Osteoblast (primary cell): ENCODE measurements at regions not wholly inside any gene's neighbourhood (a gene's known extent, or its start where the extent isn't known, plus 50 kb on each side); places are given as distances from the start of the nearest gene placed in this dataset.
"Not testable (repeated sequence)": the region's sequence is repeated elsewhere in the genome, so short reads cannot be mapped to it uniquely, and the experiment has no call there.

ENCODE experiments used
- DNase-seq: peaks from one replicate; pipeline ENCODE4 v3.0.0; 2011; ENCODE audit warnings: low spot score, mixed read lengths; ENCODE audit not compliant: insufficient read length; ENCODE audit errors: missing footprints
- H2AFZ ChIP-seq: 2 replicates; pipeline ENCODE4 v1.6.0; 2011; ENCODE audit warnings: mild to moderate bottlenecking, low read length
- H3K27ac ChIP-seq: 2 replicates; pipeline ENCODE4 v1.5.1; 2011; ENCODE audit warnings: mild to moderate bottlenecking, low read depth, low read length, moderate library complexity
- H3K27me3 ChIP-seq: 2 replicates; pipeline ENCODE4 v1.6.0; 2012; ENCODE audit warnings: mild to moderate bottlenecking, control low read depth, inconsistent platforms, low read length, moderate library complexity; ENCODE audit not compliant: insufficient read depth
- H3K36me3 ChIP-seq: 2 replicates; pipeline ENCODE4 v1.5.1; 2011; ENCODE audit warnings: mild to moderate bottlenecking, low read length, control low read depth, moderate library complexity; ENCODE audit not compliant: insufficient read depth
- H3K4me1 ChIP-seq: 2 replicates; pipeline ENCODE4 v1.5.1; 2011; ENCODE audit warnings: mild to moderate bottlenecking, low read length, control low read depth, moderate library complexity; ENCODE audit not compliant: insufficient read depth
- H3K4me2 ChIP-seq: 2 replicates; pipeline ENCODE4 v1.6.0; 2011; ENCODE audit warnings: mild to moderate bottlenecking, low read length; ENCODE audit not compliant: insufficient read depth
- H3K4me3 ChIP-seq: fragments of 200-600 bp; sonication (generic); 3 replicates; pipeline ENCODE4 v1.5.1; 2012; ENCODE audit warnings: mild to moderate bottlenecking, low read length, inconsistent platforms; ENCODE audit not compliant: insufficient read depth
- H3K79me2 ChIP-seq: 2 replicates; pipeline ENCODE4 v1.6.0; 2012; ENCODE audit warnings: mild to moderate bottlenecking, low read length, control low read depth, inconsistent platforms; ENCODE audit not compliant: insufficient read depth
- H3K9me3 ChIP-seq: 2 replicates; pipeline ENCODE4 v1.5.1; 2011; ENCODE audit warnings: low read depth, low read length, control low read depth
- H4K20me1 ChIP-seq: 2 replicates; pipeline ENCODE4 v1.6.0; 2012; ENCODE audit warnings: mild to moderate bottlenecking, low read length, control low read depth; ENCODE audit not compliant: insufficient read depth
- TF ChIP-seq, protein P1 (sequence below): IDR thresholded peaks from 2 replicates; pipeline ENCODE4 v1.5.1; 2011; ENCODE audit warnings: mild to moderate bottlenecking, low read depth, low read length, moderate library complexity; ENCODE audit errors: extremely low read depth

DNA sequence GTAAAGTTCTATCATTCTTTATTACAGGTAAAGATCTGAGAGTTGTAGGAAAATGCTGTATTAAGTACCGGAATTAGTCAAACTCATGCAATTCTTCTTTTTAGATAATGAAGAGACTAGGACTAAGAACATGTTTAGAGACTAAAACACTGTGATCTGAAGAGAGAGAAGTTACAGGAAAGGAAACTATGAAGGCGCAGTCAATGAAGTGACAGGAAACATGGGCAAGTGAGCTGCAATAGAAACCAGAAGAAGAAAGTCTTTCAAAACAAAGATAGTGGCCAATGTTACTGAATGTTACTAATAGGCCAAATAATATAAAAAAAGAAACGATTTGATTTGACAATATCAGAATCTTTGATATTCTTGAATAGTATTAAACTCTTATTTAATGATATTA lies 659.4 kb upstream of the RGS18 start:
- TF ChIP-seq, protein P1, sequence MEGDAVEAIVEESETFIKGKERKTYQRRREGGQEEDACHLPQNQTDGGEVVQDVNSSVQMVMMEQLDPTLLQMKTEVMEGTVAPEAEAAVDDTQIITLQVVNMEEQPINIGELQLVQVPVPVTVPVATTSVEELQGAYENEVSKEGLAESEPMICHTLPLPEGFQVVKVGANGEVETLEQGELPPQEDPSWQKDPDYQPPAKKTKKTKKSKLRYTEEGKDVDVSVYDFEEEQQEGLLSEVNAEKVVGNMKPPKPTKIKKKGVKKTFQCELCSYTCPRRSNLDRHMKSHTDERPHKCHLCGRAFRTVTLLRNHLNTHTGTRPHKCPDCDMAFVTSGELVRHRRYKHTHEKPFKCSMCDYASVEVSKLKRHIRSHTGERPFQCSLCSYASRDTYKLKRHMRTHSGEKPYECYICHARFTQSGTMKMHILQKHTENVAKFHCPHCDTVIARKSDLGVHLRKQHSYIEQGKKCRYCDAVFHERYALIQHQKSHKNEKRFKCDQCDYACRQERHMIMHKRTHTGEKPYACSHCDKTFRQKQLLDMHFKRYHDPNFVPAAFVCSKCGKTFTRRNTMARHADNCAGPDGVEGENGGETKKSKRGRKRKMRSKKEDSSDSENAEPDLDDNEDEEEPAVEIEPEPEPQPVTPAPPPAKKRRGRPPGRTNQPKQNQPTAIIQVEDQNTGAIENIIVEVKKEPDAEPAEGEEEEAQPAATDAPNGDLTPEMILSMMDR = no peak
- Histone ChIP-seq H2AFZ (no peak overlapping the region), H3K4me3 (no peak overlapping the region), H3K4me2 (no peak overlapping the region), H3K36me3 (no peaks in the 10 kb centered on the region), H3K27ac (no peak overlapping the region), H3K27me3 (no peaks in the 10 kb centered on the region), H4K20me1 (no peaks in the 10 kb centered on the region), H3K9me3 (no peaks in the 10 kb centered on the region), H3K4me1 (no peaks in the 10 kb centered on the region), H3K79me2 (no peaks in the 10 kb centered on the region)
- DNase-seq = no peak

DNA sequence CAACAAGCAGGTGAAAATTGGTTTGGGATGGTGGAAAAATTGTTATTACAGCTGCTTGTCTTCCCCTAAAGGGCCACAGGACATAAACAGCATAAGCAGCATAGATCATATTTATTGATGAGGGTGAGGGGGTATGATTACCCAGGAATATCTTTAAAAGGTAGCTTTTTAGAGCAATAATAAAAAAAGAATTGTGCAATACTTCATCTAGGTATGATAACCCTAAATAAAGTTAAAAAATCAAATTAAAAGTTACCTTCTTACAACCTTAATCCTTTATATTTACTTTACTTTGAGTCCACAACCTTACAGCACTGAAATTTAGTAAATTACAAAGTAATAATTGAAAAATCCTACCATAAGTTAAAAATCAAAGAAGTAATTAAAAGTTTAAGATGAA lies 653.3 kb upstream of the RGS18 start:
- Histone ChIP-seq H3K9me3 (no peaks in the 10 kb centered on the region), H3K79me2 (no peaks in the 10 kb centered on the region), H3K27ac (no peak overlapping the region), H2AFZ (no peak overlapping the region), H3K36me3 (no peaks in the 10 kb centered on the region), H3K4me3 (no peak overlapping the region), H3K27me3 (no peaks in the 10 kb centered on the region), H3K4me1 (no peaks in the 10 kb centered on the region), H4K20me1 (no peaks in the 10 kb centered on the region), H3K4me2 (no peak overlapping the region)
- TF ChIP-seq, protein P1 = no peak
- no peak for DNase-seq

DNA sequence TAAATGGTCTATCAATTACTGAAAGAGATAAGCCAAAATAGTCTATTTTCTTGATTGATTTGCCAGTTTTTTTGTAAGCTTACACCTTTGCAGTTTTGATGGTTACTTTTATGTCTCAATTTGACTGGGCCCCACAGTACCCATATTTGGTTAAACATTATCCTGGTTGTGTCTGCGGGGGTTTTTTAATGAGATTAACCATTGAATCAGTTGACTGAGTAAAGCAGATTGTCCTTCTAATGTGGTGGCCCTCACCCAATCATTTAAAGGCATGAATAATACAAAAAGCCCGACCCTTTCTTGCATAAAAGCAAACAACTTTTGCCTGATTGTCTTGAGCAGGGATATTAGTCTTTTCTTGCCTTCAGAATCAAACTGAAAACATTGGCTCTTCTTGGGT lies 650.0 kb upstream of the RGS18 start:
- Histone ChIP-seq H3K4me2 (no peak overlapping the region), H3K36me3 (no peaks in the 10 kb centered on the region), H3K4me3 (no peak overlapping the region), H3K9me3 (no peaks in the 10 kb centered on the region), H3K4me1 (no peaks in the 10 kb centered on the region), H4K20me1 (no peaks in the 10 kb centered on the region), H3K79me2 (no peaks in the 10 kb centered on the region), H3K27me3 (no peaks in the 10 kb centered on the region), H2AFZ (no peak overlapping the region), H3K27ac (no peak overlapping the region)
- TF ChIP-seq, protein P1 = no peak
- no peak for DNase-seq

DNA sequence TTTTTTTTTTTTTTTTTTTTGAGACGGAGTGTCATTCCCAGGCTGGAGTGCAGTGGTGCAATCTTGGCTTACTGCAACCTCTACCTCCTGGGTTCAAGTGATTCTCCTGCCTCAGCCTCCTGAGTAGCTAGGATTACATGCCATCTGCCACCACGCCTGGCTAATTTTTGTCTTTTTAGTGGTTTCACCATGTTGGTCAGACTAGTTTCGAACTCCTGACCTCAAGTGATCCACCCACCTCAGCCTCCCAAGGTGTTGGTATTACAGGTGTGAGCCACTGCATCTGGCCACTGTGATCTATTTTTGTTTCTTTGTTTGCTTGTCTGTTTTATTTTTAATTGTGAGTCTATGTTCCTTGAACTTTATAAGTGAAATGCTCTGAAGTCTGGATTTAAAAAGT lies 646.8 kb upstream of the RGS18 start:
- H2AFZ ChIP-seq, H3K27ac ChIP-seq, H3K4me2 ChIP-seq, DNase-seq, H3K4me3 ChIP-seq, H3K79me2 ChIP-seq, H3K36me3 ChIP-seq, H4K20me1 ChIP-seq, H3K4me1 ChIP-seq, H3K9me3 ChIP-seq, H3K27me3 ChIP-seq: not testable (repeated sequence)

DNA sequence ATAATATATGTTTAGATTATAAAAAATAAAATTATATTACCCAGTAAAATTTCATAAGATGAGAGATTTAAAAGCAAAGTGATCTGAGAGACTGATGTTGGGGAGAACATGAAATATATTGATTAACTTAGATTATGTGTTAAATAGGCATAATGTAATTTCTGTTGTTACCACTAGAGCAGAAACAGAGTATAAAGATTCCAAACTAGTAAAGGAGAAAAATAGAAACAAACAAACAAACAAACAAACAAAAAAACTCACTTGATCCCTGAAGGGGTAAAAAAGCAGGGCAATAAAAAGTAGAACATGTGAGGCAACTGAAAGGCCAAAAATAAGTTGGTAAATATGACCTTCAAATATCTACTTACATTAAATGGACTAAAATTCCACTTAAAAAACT lies 640.4 kb upstream of the RGS18 start:
- no peaks in the 10 kb centered on the region for H3K79me2 ChIP-seq
- H3K4me1 ChIP-seq = no peaks in the 10 kb centered on the region
- TF ChIP-seq, protein P1 = no peak
- no peaks in the 10 kb centered on the region for H3K9me3 ChIP-seq
- no peak overlapping the region for H3K4me3 ChIP-seq
- H3K27ac ChIP-seq = no peak overlapping the region
- no peaks in the 10 kb centered on the region for H3K36me3 ChIP-seq
- no peak overlapping the region for H3K4me2 ChIP-seq
- no peaks in the 10 kb centered on the region for H3K27me3 ChIP-seq
- peak; percentile 21 for DNase-seq
- H2AFZ ChIP-seq = no peak overlapping the region
- H4K20me1 ChIP-seq = no peaks in the 10 kb centered on the region
